Fibroblast of upper back skin (primary cell): ENCODE measurements at regions not wholly inside any gene's neighbourhood (a gene's known extent, or its start where the extent isn't known, plus 50 kb on each side); places are given as distances from the start of the nearest gene placed in this dataset.
"Not testable (repeated sequence)": the region's sequence is repeated elsewhere in the genome, so short reads cannot be mapped to it uniquely, and the experiment has no call there.

ENCODE experiments used
- DNase-seq: peaks from one replicate; pipeline ENCODE4 v3.0.0-alpha.2; 2013

DNA sequence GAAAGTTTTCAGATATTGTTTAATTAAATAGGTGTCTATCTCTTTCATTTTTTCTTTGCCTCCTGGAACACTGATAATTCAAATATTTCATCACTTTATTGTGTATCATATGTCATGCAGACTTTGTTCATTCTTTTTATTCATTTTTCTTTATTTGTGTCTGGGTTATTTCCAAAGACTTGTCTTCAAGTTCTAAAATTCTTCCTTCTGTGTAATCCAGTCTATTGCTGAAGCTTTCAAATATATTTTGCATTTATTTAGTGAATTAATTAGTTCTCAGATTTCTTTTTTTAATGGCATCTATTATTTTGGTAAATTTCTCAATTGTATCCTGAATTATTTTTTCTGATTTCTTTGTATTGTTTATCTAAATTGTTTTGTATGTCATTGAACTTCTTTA is 70.1 kb downstream of the ZNF330 start:
- DNase-seq: no peak

GRCh38 chr4:141294306-141294705 is 73.6 kb downstream of the ZNF330 start:
- DNase-seq: no peak

DNA sequence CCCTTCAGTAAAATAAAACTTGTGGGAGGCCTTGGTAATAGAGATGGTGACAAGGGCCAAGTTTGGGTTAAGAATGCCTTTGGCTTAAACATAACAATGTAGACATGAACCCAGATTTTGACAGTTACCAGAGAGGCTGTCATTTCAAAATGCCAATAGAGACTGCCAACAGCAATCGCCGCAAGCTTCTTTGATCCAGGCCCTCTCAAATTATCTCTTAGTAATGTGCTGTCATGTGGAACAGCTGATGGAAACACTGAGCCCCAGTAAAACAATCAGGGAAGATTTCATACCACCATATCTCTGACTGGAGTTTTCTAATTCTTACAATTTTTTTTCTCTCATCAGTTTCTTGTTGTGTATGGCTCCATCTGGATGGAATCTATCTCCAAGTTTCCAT is 80.5 kb downstream of the ZNF330 start:
- no peak for DNase-seq

DNA sequence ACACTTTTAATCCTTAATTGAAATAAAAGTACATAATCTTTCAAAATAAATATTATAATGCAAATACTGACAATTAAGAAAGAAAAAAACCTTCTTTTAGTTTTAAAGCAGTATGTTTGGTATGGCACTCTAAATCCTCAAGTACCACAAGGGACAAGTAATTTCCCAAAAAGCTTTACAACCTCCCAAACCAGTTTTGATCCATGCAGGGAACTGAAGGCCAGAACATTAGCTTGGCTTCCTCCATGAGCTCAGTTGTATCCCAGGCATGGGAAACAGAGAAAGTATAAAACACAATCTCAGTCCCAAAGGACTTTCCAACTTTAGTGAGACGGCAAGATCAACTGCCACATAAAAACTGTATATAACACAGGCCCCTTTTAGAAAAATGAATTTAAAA is 82.2 kb downstream of the ZNF330 start:
- DNase-seq: no peak

DNA sequence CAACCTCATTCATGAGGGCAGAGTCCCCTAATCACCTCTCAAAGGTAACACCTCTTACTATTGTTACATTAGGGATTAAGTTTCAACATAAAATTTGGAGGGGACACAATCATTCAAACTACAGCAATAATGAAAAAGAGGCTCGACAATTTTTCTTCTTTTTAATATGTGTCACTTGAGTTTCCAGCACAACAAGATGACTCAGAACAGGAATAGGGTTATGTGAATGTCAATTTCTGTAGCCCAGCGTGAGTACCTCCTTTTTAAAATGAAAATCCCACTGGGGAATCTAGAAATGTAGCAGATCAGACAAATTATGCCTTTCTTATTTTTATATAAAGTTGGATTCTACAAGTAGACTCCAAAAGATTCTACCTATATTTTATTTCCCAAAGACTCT is 83.7 kb downstream of the ZNF330 start:
- DNase-seq: no peak

DNA sequence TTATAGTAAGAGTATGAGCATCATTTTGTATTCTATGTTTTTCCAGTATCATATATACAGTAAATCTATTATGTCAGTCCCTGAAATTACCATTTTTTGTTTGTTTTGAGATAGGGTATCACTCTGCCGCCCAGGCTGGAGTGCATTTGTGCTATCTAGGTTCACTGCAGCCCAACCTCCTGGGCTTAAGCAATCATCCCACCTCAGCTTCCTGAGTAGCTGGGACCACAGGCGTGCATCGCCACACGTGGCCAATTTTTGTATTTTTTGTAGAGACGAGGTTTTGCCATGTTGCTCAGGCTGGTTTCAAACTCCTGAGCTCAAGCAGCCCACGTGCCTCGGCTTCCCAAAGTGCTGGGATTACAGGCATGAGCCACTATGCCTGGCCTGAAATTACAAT is 85.6 kb downstream of the ZNF330 start:
- no peak for DNase-seq

DNA sequence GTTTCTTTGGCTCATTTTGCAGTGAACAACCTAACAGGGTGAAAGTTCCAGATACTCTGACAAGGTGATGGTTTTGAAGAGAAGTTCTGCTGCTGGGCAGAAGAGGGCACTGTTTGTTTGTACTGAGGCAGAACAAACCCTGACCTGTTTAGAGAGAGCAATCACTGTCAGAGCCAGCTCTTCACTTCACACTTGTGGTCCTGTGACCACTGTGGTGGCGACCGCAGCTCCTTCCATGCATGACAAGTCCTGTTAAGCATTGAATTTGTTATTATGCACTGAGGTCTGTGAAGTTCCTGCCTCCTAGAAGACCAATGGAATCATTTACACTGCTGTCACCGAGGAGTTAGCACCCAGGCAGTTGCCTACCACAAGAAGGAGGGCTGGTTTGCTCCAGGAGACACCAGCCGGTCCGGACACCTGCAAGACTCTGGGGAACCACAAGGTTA is 86.6 kb downstream of the ZNF330 start:
- DNase-seq: peak; percentile 74

- DNase-seq: no peak
These were observed 89.2 kb downstream of the ZNF330 start for GRCh38 chr4:141309874-141310273.

DNA sequence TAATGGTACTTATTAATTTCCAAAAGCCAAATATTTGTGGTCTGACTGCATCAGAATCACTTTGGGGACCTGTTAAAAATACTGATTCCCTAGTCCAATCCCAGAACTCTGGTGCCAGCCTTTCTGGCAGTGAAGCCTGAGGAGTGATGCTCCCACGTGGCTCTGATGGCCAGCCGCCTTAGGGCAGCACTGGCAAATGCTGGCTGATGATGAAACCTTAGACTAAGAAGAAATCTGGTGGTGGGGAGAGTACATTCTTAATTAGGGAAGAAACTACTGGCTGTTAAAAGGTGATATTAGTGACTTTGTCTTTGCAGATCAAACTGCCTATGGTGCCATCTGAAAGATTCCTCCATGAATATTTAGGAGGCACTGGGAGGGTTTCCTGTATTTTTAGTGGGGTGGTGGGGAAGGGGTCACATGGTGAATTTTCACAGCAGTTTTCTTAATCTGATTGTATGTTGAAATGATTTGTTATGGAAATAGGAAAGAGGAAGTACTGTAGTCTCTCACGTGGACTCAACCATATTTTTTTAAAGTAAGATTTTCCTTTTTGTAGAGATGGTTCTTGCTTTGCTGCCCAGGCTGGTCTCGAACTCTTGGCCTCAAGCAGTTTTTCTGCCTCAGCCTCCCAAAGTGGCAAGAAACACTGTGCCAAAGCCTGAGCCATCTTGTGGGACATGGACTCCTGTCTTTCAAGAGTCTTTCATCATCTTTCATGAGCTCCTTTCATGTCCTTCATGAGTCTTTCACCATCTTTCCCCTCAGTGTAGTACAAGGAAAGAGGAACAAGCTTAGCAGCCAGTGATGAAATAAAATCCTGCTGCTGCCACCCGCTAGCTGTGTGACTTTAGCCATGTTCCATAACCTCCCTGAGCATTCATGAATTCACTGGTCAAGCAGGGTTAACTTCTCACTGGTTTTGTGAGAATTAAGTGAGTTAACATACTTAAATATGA is 90.8 kb downstream of the ZNF330 start:
- peak; percentile 1 for DNase-seq

DNA sequence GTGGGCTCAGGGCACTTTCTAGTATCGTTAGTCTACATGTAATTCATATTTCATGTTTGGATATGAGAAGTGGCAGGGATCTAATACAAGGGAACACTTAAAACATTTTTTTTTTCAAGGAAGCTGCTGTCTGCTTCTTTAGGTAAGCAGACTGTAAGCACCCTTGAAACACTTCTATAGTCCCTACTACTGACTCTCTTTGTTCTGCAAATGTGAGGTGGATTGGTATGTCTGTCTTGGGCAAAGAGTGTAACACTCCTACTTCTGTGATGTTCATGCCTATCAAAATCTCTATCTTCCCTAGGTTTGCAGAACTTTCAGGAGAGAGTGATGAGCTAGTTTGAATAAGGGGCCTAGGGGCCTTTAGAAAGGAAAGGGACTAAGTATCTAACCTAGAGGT is 93.9 kb downstream of the ZNF330 start:
- DNase-seq: no peak

GRCh38 chr4:141328560-141329173 is 108.0 kb downstream of the ZNF330 start:
- peak; percentile 46 for DNase-seq

GRCh38 chr4:141329174-141329569 is 108.5 kb downstream of the ZNF330 start:
- DNase-seq: peak; percentile 58

GRCh38 chr4:141330616-141331015 is 109.9 kb downstream of the ZNF330 start:
- DNase-seq: no peak

DNA sequence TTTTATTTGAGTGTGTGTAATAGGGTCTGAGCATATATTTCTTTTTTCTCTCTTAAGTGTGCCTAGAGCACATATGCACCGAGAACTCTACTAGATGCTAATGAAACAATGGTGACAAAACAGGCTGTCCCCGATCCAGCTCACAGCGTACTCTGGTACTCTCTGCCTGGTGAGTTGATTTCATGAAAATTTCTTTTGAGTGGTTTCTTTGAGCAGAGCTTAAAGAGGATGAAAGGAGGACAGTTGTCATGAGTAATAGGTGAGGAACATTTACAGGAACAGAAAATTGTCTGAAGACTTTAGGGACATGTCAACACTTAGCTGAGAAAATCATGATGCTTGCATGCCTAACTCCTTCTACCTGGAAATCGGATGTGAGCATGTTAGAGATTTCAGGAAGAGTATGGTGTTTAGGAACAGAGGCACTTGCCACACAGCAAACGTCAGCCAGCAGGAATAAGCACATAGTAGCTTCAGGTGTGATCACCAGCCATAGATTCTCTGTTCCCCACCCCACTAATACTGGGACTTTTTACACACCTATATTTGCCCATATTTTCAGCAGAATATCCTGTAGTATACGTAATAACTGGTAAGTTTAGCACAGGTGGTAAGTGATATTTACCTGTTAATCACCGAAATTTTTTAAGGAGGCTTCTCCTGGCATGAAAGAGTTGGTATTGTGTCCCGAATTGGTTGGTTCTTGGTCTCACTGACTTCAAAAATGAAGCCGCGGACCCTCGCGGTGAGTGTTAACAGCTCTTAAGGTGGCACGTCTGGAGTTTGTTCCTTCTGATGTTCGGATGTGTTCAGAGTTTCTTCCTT is 111.1 kb downstream of the ZNF330 start:
- no peak for DNase-seq

DNA sequence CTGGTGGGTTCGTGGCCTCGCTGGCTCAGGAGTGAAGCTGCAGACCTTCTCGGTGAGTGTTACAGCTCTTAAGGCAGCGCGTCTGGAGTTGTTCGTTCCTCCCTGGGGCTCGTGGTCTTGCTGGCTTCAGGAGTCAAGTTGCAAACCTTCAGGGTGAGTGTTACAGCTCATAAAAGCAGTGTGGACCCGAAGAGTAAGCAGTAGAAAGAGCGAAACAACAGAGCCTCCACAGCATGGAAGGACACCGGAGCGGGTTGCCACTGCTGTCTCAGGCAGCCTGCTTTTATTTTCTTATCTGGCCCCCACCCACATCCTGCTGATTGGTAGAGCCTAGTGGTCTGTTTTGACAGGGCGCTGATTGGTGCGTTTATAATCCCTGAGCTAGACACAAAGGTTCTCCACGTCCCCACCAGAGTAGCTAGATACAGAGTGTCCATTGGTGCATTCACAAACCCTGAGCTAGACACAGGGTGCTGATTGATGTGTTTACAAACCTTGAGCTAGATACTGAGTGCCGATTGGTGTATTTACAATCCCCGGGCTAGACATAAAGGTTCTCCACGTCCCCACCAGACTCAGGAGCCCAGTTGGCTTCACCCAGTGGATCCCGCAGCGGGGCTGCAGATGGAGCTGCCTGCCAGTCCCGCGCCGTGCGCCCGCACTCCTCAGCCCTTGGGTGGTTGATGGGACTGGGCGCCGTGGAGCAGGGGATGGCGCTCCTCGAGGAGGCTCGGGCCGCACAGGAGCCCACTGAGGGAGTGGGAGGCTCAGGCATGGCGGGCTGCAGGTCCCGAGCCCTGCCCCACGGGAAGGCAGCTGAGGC is 111.9 kb downstream of the ZNF330 start:
- DNase-seq: not testable (repeated sequence)

DNA sequence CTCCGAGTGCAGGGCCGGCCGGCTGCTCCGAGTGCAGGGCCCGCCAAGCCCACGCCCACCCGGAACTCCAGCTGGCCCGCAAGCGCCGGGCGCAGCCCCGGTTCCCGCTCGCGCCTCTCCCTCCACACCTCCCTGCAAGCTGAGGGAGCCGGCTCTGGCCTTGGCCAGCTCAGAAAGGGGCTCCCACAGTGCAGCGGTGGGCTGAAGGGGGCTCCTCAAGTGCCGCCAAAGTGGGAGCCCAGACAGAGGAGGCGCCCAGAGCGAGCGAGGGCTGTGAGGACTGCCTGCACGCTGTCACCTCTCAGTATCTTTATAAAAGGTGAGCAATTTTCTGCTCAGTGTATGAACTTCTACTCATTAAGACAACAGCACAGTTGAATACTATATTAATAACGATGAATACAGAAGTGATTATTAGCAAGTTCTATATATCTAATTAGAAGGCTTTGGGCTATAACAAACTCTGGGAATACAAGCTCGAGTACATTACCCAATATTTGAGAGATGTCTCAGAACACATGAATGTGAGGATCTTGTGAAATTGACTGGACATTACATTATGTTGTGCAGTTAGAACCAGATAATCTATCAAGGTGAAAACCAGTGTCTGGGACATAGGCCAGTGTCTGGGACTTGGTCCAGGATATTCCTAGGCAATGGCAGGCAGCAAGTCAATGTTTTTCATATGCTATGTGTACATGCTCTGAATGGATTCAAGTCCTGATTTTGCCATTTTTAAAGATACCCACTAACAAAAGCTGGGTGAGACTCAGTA is 112.9 kb downstream of the ZNF330 start:
- peak; percentile 90 for DNase-seq

DNA sequence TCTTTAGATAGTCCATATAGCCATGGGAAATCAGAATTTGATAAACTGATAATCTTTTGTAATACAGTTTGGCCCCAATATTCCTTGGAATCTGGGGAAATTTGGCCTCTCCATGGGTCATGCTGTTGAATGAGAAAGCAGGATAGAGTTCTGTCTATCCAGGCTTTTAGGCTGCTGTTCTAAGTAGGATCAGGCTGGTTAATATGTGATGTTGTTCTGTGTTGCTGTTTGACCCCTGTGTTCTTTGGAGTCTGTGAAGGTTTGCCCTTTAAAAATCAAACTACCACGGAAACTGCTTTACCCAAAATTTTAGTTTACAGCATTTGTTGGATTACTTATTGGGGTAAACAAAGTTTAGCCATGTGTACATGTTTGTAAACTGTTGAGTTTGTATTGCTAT is 114.5 kb downstream of the ZNF330 start:
- DNase-seq: no peak

GRCh38 chr4:141338238-141338637 is 117.5 kb downstream of the ZNF330 start:
- no peak for DNase-seq

- DNase-seq: no peak
These were observed 118.7 kb downstream of the ZNF330 start for GRCh38 chr4:141339391-141339790.

- peak; percentile 43 for DNase-seq
These were observed 119.3 kb downstream of the ZNF330 start for GRCh38 chr4:141339966-141340365.

DNA sequence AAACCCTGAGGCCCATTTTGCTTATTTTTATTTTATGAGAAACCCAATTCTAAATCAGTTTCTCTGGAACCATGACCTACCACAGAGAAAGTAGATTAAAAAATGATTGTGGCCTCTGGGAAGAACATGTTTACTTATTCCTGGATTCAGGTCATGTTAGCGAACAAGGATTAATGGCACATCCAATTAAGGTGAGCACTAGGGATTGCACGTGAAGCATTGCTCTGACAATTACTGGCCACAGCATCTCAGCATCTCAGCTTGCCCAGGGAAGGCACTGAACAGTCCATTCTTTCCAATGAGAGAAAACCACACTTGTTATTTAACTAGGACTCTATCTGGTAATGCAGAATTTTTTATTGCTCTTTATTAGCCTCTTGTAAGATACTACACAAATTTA is 119.8 kb downstream of the ZNF330 start:
- no peak for DNase-seq

DNA sequence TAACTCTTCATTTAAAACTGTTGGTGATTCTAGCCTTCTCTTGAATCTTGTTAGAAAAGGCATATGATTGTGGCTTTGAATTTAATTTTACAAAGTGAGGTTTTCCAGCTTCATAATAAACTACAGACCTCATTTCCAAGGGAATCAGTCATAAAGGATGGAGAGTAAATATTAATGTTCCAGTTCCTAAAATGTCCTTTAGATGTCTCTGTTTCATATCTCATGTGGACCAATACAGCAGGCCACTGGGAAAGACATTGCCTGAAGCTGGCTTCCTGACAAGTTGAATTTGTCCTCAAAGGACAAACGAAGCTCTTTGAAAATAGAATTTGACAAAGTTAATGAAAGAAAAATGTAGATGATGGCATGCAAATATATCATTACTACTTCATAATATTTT is 125.4 kb downstream of the ZNF330 start:
- peak; percentile 72 for DNase-seq
